ENCODE measurements at regions not wholly inside any gene's neighbourhood (a gene's known extent, or its start where the extent isn't known, plus 50 kb on each side); places are given as distances from the start of the nearest gene placed in this dataset.

- H3K9me3 ChIP-seq = peaks cover 0 to 3% (median 0%) of the 10 kb centered on the region in 11 donors
- no peaks in the 10 kb centered on the region for H3K4me1 ChIP-seq
- H3K4me3 ChIP-seq = no peak overlapping the region
- no peak overlapping the region for H3K27ac ChIP-seq
- TF ChIP-seq, protein P1, sequence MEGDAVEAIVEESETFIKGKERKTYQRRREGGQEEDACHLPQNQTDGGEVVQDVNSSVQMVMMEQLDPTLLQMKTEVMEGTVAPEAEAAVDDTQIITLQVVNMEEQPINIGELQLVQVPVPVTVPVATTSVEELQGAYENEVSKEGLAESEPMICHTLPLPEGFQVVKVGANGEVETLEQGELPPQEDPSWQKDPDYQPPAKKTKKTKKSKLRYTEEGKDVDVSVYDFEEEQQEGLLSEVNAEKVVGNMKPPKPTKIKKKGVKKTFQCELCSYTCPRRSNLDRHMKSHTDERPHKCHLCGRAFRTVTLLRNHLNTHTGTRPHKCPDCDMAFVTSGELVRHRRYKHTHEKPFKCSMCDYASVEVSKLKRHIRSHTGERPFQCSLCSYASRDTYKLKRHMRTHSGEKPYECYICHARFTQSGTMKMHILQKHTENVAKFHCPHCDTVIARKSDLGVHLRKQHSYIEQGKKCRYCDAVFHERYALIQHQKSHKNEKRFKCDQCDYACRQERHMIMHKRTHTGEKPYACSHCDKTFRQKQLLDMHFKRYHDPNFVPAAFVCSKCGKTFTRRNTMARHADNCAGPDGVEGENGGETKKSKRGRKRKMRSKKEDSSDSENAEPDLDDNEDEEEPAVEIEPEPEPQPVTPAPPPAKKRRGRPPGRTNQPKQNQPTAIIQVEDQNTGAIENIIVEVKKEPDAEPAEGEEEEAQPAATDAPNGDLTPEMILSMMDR (IDR thresholded peaks at IDR 0.05) = no peak
- peaks cover 0 to 4% (median 0%) of the 10 kb centered on the region in 7 donors for H3K27me3 ChIP-seq
- WGBS, 2 donors = 57 to 68% methylated on average over 5 of the region's 5 CpGs
- no peak for ATAC-seq
- H3K36me3 ChIP-seq = no peaks in the 10 kb centered on the region
- no peak for DNase-seq
- intact Hi-C loops (cut with DNase I) = no loop called here
These were observed 601.0 kb downstream of the EDEM1 start for GRCh38 chr3:5788496-5788895.

DNA sequence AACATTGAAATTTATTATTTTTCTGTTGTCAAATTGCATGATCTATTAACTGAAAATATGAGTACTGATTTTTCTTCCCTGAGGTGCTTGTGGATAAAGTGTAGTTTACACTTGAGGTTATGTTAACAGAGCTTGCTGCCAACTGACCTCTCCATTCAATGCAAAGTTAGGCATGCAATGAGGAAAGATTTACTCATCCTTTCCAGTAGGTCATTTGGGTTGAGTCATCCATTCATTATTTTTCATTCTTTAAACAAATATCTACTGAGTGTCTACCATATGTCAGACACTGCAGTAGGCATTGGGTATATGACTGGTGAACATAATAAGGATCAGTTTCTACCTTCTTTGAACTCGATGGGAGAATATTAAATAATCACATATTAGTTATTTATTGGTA lies 604.1 kb downstream of the EDEM1 start:
- ATAC-seq (no peak), DNase-seq (no peak)
- Histone ChIP-seq H3K4me1 (no peaks in the 10 kb centered on the region), H3K36me3 (no peaks in the 10 kb centered on the region), H3K27ac (no peak overlapping the region), H3K9me3 (peaks cover 0 to 10% (median 0%) of the 10 kb centered on the region in 11 donors), H3K4me3 (no peak overlapping the region), H3K27me3 (peaks cover 0 to 4% (median 0%) of the 10 kb centered on the region in 7 donors)
- intact Hi-C loops (cut with DNase I) = no loop called here
- TF ChIP-seq, protein P1 (IDR thresholded peaks at IDR 0.05) = no peak
- WGBS, 2 donors = 59 to 60% methylated on average over 1 of the region's 1 CpG

DNA sequence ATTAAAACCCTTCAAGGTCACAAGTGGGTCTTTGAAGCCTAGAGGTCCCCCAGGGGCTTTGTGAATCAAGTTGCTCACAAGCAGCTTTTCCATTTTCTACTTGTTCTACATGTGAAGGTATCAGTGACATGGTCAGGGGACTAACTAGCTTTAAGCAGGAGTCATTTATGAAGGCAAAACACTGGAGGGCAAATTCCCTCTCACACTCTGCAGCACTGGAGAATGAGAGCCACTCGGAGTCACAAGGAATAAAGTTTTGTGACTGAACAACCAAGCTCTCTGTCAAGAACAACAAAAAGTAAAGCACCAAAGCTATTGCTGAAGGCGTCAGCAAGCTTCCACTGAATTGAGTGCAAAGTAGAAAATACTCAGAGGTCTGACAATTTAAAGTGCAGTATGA lies 609.0 kb downstream of the EDEM1 start:
- H3K9me3 ChIP-seq = peaks cover 0 to 10% (median 0%) of the 10 kb centered on the region in 11 donors
- DNase-seq (no peak), ATAC-seq (no peak)
- no peaks in the 10 kb centered on the region for H3K27me3 ChIP-seq
- WGBS, 2 donors = 62 to 64% methylated on average over 2 of the region's 2 CpGs
- no peak overlapping the region for H3K4me3 ChIP-seq
- intact Hi-C loops (cut with DNase I) = no loop called here
- TF ChIP-seq, protein P1 (IDR thresholded peaks at IDR 0.05) = no peak
- H3K27ac ChIP-seq = no peak overlapping the region
- H3K4me1 ChIP-seq = no peaks in the 10 kb centered on the region
- no peaks in the 10 kb centered on the region for H3K36me3 ChIP-seq

DNA sequence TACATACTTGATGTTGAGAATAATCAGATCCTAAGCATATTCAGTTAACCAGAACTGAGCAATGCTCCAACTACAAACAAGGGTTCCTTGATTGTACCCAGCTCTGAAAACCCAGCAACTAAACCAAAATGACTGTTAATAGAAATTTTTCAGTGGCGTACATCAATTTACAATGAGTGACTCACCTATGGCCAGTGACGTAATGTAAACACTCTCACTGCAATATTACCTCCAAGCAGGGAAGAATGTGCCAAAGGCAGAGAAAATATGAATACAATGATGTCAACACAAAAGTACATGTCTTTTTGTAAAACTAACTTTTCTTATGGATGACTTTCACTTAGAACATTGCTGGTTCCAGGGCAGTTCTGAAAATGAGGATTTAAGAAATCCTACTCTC lies 611.3 kb downstream of the EDEM1 start:
- no peak for ATAC-seq
- WGBS, 2 donors = 91 to 93% methylated on average over 2 of the region's 2 CpGs

More for the DNA sequence above, 611.3 kb downstream of the EDEM1 start:
- Histone ChIP-seq H3K4me1 (no peaks in the 10 kb centered on the region), H3K27me3 (no peaks in the 10 kb centered on the region), H3K4me3 (no peak overlapping the region), H3K27ac (no peak overlapping the region), H3K9me3 (peaks cover 0 to 17% (median 0%) of the 10 kb centered on the region in 11 donors), H3K36me3 (no peaks in the 10 kb centered on the region)
- DNase-seq = no peak
- intact Hi-C loops (cut with DNase I) = no loop called here
- TF ChIP-seq, protein P1 (IDR thresholded peaks at IDR 0.05) = no peak

Data from heart right ventricle (tissue), 16 donors.